GM12875 (cell line): ENCODE measurements at regions not wholly inside any gene's neighbourhood (a gene's known extent, or its start where the extent isn't known, plus 50 kb on each side); places are given as distances from the start of the nearest gene placed in this dataset.

Experiments
- H3K4me3 ChIP-seq: one replicate; pipeline ENCODE4 v1.5.1; 2011; ENCODE audit warnings: low read depth, low read length, control low read depth
- CTCF ChIP-seq: IDR thresholded peaks from 2 replicates; pipeline ENCODE4 v1.5.1; 2011; ENCODE audit warnings: low read depth, mild to moderate bottlenecking, control low read depth, inconsistent platforms, low read length, moderate library complexity, borderline replicate concordance; ENCODE audit not compliant: insufficient read depth

- H3K4me3 ChIP-seq, result no peak overlapping the region
- TF ChIP-seq CTCF, result no peak
Measured at GRCh38 chr13:55199134-55199533, 1941.6 kb upstream of the PRR20A start.

- TF ChIP-seq CTCF, result no peak
- H3K4me3 ChIP-seq, result no peak overlapping the region
Measured at GRCh38 chr13:55214841-55215345, 1925.8 kb upstream of the PRR20A start.

GRCh38 chr13:55219538-55219937 lies 1921.2 kb upstream of the PRR20A start:
- TF ChIP-seq CTCF, result no peak
- no peak overlapping the region for H3K4me3 ChIP-seq

- no peak for TF ChIP-seq CTCF
- no peak overlapping the region for H3K4me3 ChIP-seq
Measured at GRCh38 chr13:55229906-55230569, 1910.7 kb upstream of the PRR20A start.

GRCh38 chr13:55230570-55230908 lies 1910.2 kb upstream of the PRR20A start:
- no peak overlapping the region for H3K4me3 ChIP-seq

GRCh38 chr13:55234311-55234710 lies 1906.4 kb upstream of the PRR20A start:
- no peak for TF ChIP-seq CTCF
- H3K4me3 ChIP-seq, result no peak overlapping the region

More at GRCh38 chr13:55230570-55230908, 1910.2 kb upstream of the PRR20A start:
- no peak for TF ChIP-seq CTCF

GRCh38 chr13:55245005-55245644 lies 1895.6 kb upstream of the PRR20A start:
- no peak overlapping the region for H3K4me3 ChIP-seq
- 0 out of 2 replicates have a peak, but pooled peaks have one; percentile 32 for TF ChIP-seq CTCF
